ENCODE measurements at regions not wholly inside any gene's neighbourhood (a gene's known extent, or its start where the extent isn't known, plus 50 kb on each side); places are given as distances from the start of the nearest gene placed in this dataset.

DNA sequence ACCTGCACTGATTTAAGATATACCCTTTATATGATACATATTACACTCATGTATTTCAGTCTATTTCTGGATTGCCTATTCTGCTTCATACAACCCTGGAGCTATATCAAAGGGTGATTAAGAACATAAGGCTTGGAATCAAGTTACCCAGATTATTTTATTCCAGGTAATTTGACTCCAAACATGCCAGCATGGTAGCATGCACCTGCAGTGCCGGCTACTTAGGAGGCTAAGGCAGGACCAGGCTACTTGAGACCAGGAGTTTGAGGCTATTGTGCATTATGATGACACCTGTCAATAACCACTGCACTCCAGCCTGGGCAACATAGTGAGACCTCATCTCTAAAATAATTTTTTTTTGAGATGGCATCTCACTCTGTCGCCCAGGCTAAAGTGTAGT lies 50.4 kb upstream of the NEO1 start:
- H3K27me3 ChIP-seq (ENCODE audit: control insufficient read depth, insufficient read depth, low read length), result no peaks in the 10 kb centered on the region
- H3K4me3 ChIP-seq (ENCODE audit: low read depth, low read length), result no peak overlapping the region
- H3K36me3 ChIP-seq (ENCODE audit: control insufficient read depth, insufficient read depth, low read length), result no peaks in the 10 kb centered on the region
- no peak for DNase-seq (ENCODE audit: low read depth)
- TF ChIP-seq, protein P1, sequence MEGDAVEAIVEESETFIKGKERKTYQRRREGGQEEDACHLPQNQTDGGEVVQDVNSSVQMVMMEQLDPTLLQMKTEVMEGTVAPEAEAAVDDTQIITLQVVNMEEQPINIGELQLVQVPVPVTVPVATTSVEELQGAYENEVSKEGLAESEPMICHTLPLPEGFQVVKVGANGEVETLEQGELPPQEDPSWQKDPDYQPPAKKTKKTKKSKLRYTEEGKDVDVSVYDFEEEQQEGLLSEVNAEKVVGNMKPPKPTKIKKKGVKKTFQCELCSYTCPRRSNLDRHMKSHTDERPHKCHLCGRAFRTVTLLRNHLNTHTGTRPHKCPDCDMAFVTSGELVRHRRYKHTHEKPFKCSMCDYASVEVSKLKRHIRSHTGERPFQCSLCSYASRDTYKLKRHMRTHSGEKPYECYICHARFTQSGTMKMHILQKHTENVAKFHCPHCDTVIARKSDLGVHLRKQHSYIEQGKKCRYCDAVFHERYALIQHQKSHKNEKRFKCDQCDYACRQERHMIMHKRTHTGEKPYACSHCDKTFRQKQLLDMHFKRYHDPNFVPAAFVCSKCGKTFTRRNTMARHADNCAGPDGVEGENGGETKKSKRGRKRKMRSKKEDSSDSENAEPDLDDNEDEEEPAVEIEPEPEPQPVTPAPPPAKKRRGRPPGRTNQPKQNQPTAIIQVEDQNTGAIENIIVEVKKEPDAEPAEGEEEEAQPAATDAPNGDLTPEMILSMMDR (IDR thresholded peaks at IDR 0.05; ENCODE audit: insufficient read depth, low read length, poor library complexity, severe bottlenecking), result no peak

DNA sequence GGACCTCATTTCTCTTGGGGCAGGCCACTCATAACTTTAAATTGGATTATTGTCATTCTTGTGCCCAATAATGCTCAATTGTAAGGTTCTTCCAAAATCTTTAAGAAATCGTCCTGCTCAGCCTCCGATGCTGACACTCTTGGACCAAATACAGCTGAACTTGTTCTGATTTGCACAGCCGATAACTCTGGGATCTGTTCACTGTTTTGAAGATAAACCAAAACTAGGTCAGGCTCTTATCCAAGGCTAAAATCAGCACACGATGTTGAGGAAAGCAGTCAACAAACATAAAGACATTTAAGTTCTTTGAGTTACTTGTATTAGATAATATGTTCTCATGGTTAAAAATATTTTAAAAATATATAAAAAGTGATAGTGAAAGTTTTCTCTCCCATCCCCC lies 52.0 kb upstream of the NEO1 start:
- no peak overlapping the region for H3K4me3 ChIP-seq (ENCODE audit: low read depth, low read length)
- DNase-seq (ENCODE audit: low read depth), result no peak
- TF ChIP-seq, protein P1 (IDR thresholded peaks at IDR 0.05; ENCODE audit: insufficient read depth, low read length, poor library complexity, severe bottlenecking), result no peak
- no peaks in the 10 kb centered on the region for H3K27me3 ChIP-seq (ENCODE audit: control insufficient read depth, insufficient read depth, low read length)
- H3K36me3 ChIP-seq (ENCODE audit: control insufficient read depth, insufficient read depth, low read length), result no peaks in the 10 kb centered on the region

DNA sequence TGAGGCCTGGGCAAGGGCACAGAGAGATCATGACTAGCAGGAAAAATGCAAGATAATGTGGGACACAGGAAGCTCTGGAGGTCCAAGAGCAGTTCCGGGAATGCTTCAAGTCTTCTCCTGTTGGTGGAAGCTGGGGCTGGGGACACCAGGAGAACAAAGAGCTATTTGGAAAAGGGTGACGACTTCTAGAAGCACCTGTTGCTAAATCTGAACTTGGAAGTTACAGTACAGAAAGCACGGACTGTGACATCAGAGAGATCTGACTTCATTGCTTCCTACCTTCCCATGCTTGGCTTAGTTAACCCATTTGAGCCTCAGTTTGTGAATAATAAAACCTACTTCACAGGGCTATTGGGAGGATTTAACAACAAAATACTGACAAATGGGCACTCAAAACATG lies 52.7 kb upstream of the NEO1 start:
- no peak overlapping the region for H3K4me3 ChIP-seq (ENCODE audit: low read depth, low read length)
- no peaks in the 10 kb centered on the region for H3K27me3 ChIP-seq (ENCODE audit: control insufficient read depth, insufficient read depth, low read length)
- DNase-seq (ENCODE audit: low read depth), result no peak
- TF ChIP-seq, protein P1 (IDR thresholded peaks at IDR 0.05; ENCODE audit: insufficient read depth, low read length, poor library complexity, severe bottlenecking), result no peak
- no peaks in the 10 kb centered on the region for H3K36me3 ChIP-seq (ENCODE audit: control insufficient read depth, insufficient read depth, low read length)

DNA sequence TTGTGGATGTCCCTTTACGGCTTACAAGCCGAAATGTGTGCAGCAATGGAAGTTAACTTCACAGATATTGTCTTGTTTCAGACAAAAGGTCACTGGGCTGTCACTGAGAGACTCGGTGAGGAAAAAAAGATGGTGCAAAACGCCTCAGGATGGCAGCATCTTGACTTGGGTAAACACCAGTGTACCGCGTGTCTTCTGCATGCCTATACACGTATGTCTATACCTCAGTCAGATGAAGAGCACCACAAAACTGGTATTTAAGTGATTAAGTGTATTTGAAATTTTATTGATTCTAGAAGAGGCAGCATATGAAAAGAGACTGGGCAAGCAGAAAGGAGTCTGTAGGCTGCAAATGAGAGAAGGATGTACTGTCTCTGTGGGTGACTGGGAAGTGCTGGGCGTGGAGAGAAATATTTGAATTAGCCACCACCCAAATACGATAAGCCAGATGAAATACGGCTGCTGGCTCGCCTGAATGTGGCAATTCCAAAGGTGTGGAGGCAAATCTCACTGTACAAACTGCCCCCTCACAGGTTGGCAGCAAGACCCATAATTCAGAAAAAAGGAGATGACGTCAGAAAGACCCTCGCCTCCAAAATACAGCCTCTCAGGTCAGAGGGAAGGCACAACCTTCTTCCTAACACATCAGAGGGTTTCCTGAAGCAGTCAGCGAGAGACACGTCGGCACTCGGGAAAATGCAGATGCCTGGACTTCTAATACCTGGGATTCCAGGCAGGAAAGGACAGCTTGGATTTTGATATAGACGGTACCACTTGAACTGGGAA lies 53.4 kb upstream of the NEO1 start:
- Histone ChIP-seq H3K4me3 (ENCODE audit: low read depth, low read length) (no peak overlapping the region), H3K27me3 (ENCODE audit: control insufficient read depth, insufficient read depth, low read length) (no peaks in the 10 kb centered on the region), H3K36me3 (ENCODE audit: control insufficient read depth, insufficient read depth, low read length) (no peaks in the 10 kb centered on the region)
- TF ChIP-seq, protein P1 (IDR thresholded peaks at IDR 0.05; ENCODE audit: insufficient read depth, low read length, poor library complexity, severe bottlenecking), result no peak
- DNase-seq (ENCODE audit: low read depth), result no peak

DNA sequence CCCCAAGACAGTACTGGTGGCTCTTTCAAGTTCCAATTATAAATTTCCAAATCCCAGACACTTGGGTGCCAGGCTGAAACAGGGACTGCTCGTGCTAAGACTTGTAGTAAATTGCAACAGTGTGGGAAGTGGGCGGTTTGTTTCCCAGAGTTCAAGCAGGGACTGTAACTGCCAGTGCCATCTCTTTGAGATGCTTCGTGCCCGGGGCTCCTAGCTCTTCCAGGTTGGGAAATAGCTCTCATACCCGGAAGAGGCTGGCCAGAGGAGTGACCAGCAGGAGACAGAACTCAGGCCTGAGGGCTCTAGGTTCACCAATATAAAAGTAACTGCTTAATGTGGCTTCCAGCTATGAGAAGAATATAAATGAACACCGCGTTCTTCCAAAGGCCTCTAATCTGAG lies 54.0 kb upstream of the NEO1 start:
- no peaks in the 10 kb centered on the region for H3K36me3 ChIP-seq (ENCODE audit: control insufficient read depth, insufficient read depth, low read length)
- TF ChIP-seq, protein P1 (IDR thresholded peaks at IDR 0.05; ENCODE audit: insufficient read depth, low read length, poor library complexity, severe bottlenecking), result no peak
- no peaks in the 10 kb centered on the region for H3K27me3 ChIP-seq (ENCODE audit: control insufficient read depth, insufficient read depth, low read length)
- DNase-seq (ENCODE audit: low read depth), result no peak
- H3K4me3 ChIP-seq (ENCODE audit: low read depth, low read length), result no peak overlapping the region

DNA sequence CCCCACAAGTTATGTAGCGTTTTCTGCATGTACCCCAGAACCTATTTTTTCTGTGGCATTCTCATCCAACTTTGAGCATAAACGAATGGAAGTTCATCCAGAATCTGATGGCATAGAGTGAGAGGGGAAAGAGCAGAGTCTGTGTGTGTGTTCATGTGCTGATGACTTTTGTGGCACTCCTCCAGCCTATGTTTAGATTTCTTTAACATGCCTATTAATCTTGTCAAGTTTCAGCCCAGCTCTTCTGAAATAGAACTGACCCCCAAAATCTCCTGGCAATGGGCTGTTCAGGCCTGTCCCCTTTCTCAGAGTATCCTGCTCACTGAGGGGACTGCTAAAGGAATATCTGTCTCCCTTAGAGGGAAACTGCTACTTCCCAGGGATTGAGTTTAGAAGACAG lies 56.4 kb upstream of the NEO1 start:
- DNase-seq (ENCODE audit: low read depth), result no peak
- Histone ChIP-seq H3K4me3 (ENCODE audit: low read depth, low read length) (no peak overlapping the region), H3K36me3 (ENCODE audit: control insufficient read depth, insufficient read depth, low read length) (no peaks in the 10 kb centered on the region), H3K27me3 (ENCODE audit: control insufficient read depth, insufficient read depth, low read length) (no peaks in the 10 kb centered on the region)
- TF ChIP-seq, protein P1 (IDR thresholded peaks at IDR 0.05; ENCODE audit: insufficient read depth, low read length, poor library complexity, severe bottlenecking), result no peak
